HAP-1 (cell line): ENCODE measurements at regions not wholly inside any gene's neighbourhood (a gene's known extent, or its start where the extent isn't known, plus 50 kb on each side); places are given as distances from the start of the nearest gene placed in this dataset.
"Not testable (repeated sequence)": the region's sequence is repeated elsewhere in the genome, so short reads cannot be mapped to it uniquely, and the experiment has no call there.

Experiments
- DNase-seq, 2 experiments: peaks; one replicate each; pipeline ENCODE4 v3.0.0-alpha.2; 2016 to 2020; ENCODE audit warnings: low spot score in 2 of 2
- H3K27me3 ChIP-seq: fragments of 250-450 bp; sonication (Bioruptor Pico); 2 replicates; pipeline ENCODE4 v1.5.1; 2020; ENCODE audit warnings: low read depth, mild to moderate bottlenecking, moderate library complexity
- H3K36me3 ChIP-seq: fragments of 250-450 bp; sonication (Bioruptor Pico); replicated peaks from 2 replicates; pipeline ENCODE4 v1.5.1; 2020; ENCODE audit warnings: mild to moderate bottlenecking
- H3K4me1 ChIP-seq: fragments of 250-450 bp; sonication (Bioruptor Pico); 2 replicates; pipeline ENCODE4 v1.5.1; 2020; ENCODE audit warnings: mild to moderate bottlenecking
- H3K4me3 ChIP-seq: fragments of 250-450 bp; sonication (Bioruptor Pico); 2 replicates; pipeline ENCODE4 v1.5.1; 2020; ENCODE audit warnings: mild to moderate bottlenecking, moderate library complexity
- H3K9me3 ChIP-seq: fragments of 250-450 bp; sonication (Bioruptor Pico); 2 replicates; pipeline ENCODE4 v1.5.1; 2020; ENCODE audit warnings: mild to moderate bottlenecking, moderate library complexity
- in situ Hi-C: fragments of 300-500 bp; cut with MboI; formaldehyde crosslinking; loops from 3 replicates; pipeline ENCODE4 v1.14.3; 2020; ENCODE audit warnings: low sequenced_read_pairs, inconsistent platforms, mixed read lengths

DNA sequence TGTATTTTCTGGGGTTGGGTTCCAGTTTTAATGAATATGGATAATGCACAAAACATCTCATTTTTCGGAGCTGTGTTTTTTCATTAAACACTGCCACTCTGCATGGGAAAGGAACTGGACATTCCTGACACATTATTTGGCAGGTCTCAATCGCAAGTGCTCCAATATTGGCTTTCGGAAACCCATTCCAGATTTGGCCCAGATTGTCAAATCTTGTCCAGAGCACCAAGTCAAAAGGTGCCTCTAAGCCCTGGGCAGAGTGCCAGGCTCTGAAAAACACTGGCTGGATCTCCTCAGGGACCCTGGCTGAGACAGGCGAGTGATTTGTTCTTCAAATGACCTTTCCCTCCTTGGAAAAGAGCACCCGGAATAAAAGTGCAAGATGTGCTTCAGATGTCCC lies 68.4 kb upstream of the MRPS6 start:
- Histone ChIP-seq H3K4me1 (no peaks in the 10 kb centered on the region), H3K27me3 (no peaks in the 10 kb centered on the region), H3K9me3 (no peaks in the 10 kb centered on the region), H3K4me3 (no peak overlapping the region), H3K36me3 (no peaks in the 10 kb centered on the region)
- in situ Hi-C loops = no loop called here
- no peak for DNase-seq

DNA sequence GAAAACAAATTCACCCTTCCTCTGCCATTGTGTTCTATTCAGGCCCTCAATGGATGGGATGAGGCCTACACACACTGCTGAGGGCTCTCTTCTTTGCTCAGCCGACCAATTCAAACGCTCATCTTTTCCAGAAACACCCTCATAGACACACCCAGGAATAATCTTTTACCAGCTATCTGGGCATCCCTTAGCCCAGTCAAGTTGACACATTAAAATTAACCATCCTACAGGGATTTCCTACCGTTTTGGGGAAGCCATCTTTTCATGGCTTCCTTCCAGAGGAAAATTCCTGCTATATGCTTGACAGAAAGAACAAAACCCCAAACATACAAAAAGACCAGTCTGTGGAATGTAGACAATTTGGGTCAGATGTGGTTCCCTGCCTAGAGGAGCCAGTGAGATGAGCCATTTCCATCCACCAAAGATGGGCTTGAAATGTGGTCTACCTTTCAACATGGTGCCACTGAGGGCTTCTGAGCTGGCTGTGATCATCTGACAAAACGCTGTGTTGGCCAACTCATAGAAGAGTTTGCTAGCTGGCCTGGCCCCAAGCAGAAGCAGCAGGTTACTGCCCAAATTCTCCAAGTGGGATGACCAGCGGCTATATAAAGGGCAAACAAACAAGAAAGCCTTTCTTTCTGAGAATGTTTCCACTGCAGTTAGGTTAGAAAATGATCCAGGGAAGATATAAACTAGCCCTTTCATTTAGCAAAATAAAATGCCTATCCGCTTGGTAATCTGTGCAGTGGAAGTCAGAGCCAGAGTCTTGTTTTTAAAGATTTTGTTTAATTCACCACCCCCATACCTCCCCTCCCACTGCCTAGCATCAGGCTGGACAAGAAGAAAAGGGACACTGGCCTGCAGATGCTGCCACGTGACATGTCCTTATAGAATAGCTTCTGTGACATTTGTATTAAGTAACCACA lies 69.1 kb upstream of the MRPS6 start:
- Histone ChIP-seq H3K27me3 (no peaks in the 10 kb centered on the region), H3K4me3 (no peak overlapping the region), H3K4me1 (no peaks in the 10 kb centered on the region), H3K9me3 (no peaks in the 10 kb centered on the region), H3K36me3 (no peaks in the 10 kb centered on the region)
- no peak for DNase-seq
- in situ Hi-C loops = no loop called here

DNA sequence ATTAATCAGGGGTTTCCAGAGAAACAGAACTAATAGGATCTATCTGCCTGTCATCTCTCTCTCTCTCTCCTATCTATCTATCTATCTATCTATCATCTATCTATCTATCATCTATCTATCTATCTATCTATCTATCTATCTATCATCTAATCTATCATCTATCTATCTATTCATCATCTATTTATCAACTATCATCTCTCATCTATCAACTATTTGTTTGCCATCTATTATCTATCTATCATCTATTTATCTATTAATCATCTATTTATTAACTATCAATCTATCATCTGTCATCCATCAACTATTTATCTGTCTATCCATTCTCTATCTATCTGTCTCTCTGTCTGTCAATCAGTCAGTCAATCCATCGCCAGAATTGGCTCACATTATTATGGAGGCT lies 70.0 kb upstream of the MRPS6 start:
- Histone ChIP-seq H3K9me3 (no peaks in the 10 kb centered on the region), H3K4me3 (no peak overlapping the region), H3K27me3 (no peaks in the 10 kb centered on the region), H3K36me3 (no peaks in the 10 kb centered on the region), H3K4me1 (no peaks in the 10 kb centered on the region)
- DNase-seq = no peak
- in situ Hi-C loops = no loop called here

DNA sequence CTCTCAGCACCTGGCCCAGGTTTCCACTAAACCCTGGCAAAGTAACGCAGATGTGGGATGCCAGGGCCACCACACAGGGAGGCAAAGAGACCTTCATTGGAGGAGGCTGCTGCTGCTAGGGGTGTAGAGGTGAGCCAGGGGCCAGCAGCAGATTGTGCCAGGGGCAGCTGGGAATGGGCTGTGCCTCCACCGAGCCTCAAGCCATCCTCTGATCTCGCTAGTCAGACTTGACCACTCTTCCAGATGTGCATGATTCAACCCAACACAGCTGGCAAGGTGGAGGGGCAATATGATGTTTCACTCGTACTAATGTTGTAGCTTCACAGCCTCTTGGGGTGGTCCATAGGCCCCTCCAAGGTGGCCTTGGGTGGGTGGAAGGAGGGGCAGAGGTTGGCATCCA lies 73.0 kb upstream of the MRPS6 start:
- in situ Hi-C loops = no loop called here
- Histone ChIP-seq H3K4me3 (no peak overlapping the region), H3K9me3 (no peaks in the 10 kb centered on the region), H3K27me3 (no peaks in the 10 kb centered on the region), H3K4me1 (no peaks in the 10 kb centered on the region), H3K36me3 (no peaks in the 10 kb centered on the region)
- DNase-seq = no peak

DNA sequence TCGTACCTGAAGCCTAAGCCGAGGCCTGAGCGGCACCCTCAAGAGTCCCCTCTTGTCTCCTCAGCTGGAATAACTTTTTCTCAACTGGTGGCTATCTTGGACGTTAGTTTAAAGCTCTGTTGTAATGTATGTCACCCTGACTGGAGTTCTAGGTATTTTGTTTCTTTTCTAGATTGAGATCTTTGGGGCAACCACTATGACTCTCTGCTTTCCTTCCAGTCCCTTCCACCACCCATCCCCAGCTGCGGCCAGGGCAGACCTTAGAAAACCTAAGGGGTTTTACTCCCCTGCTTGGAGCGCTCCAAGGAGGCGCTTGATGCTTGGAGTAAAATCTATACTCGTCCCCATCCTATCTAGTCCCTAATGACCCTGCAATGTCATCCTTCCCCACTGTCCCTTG lies 74.6 kb upstream of the MRPS6 start:
- no peaks in the 10 kb centered on the region for H3K36me3 ChIP-seq
- no peaks in the 10 kb centered on the region for H3K9me3 ChIP-seq
- no peak for DNase-seq
- H3K4me1 ChIP-seq = no peaks in the 10 kb centered on the region
- no peak overlapping the region for H3K4me3 ChIP-seq
- in situ Hi-C loops = no loop called here
- H3K27me3 ChIP-seq = no peaks in the 10 kb centered on the region

DNA sequence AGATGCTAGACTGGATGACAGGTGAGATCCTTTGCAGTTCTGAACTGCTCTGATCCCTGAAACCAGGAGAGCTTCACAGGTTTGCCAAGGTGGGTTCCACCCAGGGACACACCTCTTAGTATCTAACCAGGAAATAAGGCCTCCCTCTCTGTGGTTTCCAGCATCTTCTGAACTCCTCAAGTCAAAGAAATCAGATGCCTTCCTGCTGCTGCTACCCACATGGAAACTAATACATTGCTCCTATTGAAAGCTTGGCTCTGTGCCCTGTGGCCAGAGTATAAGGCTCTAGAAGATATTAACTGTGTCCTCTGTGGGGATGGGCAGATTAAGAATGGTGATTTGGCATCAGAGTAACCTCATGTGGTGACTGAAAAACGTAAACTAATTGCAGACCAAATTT lies 75.0 kb upstream of the MRPS6 start:
- no peaks in the 10 kb centered on the region for H3K27me3 ChIP-seq
- no peaks in the 10 kb centered on the region for H3K36me3 ChIP-seq
- in situ Hi-C loops = no loop called here
- H3K4me1 ChIP-seq = no peaks in the 10 kb centered on the region
- H3K9me3 ChIP-seq = no peaks in the 10 kb centered on the region
- no peak overlapping the region for H3K4me3 ChIP-seq
- no peak for DNase-seq

DNA sequence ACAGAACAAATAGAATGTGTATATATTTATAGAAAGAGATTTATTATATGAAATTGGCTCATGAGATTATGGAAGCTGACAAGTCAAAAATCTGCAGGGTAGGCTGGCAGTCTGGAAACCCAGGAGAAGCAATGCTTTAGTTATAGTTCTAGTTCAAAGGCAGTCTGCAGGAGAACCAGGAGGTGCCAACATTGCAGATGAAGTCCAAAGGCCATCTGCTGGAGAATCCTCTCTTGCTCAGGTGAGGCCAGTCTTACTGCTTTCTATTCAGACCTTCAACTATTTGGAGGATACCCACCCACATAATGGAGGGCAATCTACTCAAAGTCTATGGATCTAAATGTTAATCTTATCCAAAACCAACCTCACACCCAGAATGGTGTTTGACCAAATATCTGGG lies 75.9 kb upstream of the MRPS6 start:
- H3K36me3 ChIP-seq = no peaks in the 10 kb centered on the region
- DNase-seq = no peak
- H3K4me3 ChIP-seq = no peak overlapping the region
- in situ Hi-C loops = no loop called here
- no peaks in the 10 kb centered on the region for H3K9me3 ChIP-seq
- no peaks in the 10 kb centered on the region for H3K4me1 ChIP-seq
- no peaks in the 10 kb centered on the region for H3K27me3 ChIP-seq

DNA sequence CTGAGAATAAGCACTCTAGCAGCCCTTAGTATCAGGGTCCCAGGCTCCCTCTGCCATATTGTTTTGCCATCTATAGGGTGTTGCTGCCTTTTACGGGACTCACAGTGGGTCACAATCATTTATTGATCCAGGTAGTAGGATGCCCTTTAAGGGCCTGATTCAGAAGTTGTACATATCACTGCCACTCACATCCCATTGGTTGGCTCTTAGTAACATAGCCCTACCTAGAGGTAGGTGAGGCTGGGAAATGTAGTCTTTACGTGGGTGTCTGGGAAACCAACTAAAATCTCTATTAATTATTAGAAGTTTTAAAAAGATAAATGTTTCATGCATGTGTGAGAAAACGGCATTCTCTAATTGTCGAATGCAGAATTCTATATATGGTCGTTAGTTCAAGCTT lies 78.8 kb upstream of the ATP5PO start:
- in situ Hi-C loops = no loop called here
- Histone ChIP-seq H3K4me3 (no peak overlapping the region), H3K9me3 (no peaks in the 10 kb centered on the region), H3K27me3 (no peaks in the 10 kb centered on the region), H3K4me1 (no peaks in the 10 kb centered on the region), H3K36me3 (no peaks in the 10 kb centered on the region)
- no peak for DNase-seq

DNA sequence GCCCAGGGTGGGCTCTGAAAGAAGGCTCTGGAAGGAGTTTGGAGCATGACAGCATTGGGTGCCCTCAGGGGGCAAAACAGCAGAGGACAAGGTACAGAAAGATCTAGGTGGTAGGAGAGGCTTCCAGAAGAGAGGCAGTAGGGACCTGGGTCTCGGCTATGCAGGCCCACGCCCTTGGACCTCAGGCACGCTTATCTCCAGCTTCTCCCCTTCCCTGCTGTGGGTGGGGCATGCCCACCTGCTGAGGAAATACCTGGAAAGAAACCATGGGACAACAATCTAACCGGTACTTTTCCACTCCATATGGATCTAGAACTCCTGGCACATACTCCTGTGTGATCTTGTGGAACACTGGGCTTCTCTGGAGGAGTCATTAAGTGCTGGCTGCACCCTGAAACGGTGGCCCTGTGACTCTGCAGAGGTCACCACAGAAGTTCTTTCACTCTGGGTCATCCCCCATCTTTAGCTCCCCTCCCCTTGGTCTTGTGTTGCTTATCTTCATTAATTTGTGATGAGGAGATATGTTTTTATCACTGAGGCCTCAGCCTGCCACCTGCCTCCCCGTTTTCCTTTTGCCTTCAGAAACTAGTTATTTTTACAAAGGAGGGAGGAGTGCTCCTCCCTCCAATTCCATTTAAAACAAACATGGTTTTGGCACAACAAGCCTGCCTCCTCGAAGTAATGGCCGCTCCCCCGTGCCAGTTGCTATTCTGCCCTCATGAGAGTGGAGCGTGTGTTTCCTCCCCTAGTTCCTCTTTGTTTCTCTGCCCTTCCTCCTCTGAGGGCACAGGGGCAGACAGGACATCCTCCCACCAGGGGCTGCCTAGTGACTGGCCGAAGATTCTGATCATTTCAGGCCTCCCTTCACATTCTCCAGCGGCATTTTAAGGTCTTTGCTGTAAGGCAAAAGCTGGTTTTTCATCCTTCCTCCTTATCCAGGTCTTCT lies 78.0 kb upstream of the ATP5PO start:
- no peak overlapping the region for H3K4me3 ChIP-seq
- H3K27me3 ChIP-seq = no peaks in the 10 kb centered on the region
- in situ Hi-C loops = no loop called here

DNA sequence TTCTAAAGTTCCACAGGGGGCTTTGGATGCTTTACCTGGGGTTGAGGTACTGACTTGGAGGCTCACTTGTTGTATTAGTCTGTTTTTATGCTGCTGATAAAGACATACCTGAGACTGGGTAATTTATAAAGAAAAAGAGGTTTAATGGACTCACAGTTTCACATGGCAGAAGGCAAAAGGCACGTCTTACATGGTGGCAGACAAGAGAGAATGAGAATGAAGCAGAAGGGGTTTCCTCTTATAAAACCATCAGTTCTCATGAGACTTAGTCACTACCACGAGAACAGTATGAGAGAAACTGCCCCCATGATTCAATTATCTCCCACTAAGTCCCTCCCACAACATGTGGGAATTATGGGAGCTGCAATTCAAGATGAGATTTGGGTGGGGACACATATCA lies 76.8 kb upstream of the ATP5PO start:
- H3K4me3 ChIP-seq, DNase-seq, in situ Hi-C loops, H3K36me3 ChIP-seq, H3K4me1 ChIP-seq, H3K9me3 ChIP-seq, H3K27me3 ChIP-seq: not testable (repeated sequence)

More for the DNA sequence above, 78.0 kb upstream of the ATP5PO start:
- Histone ChIP-seq H3K9me3 (no peaks in the 10 kb centered on the region), H3K4me1 (no peaks in the 10 kb centered on the region), H3K36me3 (no peaks in the 10 kb centered on the region)
- no peak for DNase-seq

DNA sequence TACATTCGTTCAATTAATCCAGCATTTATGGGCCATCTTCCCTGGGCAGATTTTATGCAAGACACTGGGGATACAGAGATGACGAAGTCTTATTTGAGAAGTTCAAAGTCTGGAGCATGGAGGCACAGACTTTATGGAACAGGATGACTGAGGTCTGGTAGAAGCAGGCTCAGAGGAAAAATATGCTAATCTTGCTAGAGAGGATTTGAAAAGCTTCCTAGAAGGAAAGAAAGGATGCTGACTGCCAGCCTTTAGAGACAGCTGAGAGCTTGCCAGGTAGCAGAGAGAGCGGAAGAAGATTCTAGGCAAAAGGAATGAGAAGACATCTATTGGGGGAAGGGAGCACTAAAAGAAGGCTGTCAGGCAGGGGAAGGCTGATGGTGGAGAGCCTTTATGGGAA lies 75.5 kb upstream of the ATP5PO start:
- no peak overlapping the region for H3K4me3 ChIP-seq
- no peaks in the 10 kb centered on the region for H3K4me1 ChIP-seq
- H3K27me3 ChIP-seq = no peaks in the 10 kb centered on the region
- no peaks in the 10 kb centered on the region for H3K9me3 ChIP-seq
- no peaks in the 10 kb centered on the region for H3K36me3 ChIP-seq
- no peak for DNase-seq
- in situ Hi-C loops = no loop called here

DNA sequence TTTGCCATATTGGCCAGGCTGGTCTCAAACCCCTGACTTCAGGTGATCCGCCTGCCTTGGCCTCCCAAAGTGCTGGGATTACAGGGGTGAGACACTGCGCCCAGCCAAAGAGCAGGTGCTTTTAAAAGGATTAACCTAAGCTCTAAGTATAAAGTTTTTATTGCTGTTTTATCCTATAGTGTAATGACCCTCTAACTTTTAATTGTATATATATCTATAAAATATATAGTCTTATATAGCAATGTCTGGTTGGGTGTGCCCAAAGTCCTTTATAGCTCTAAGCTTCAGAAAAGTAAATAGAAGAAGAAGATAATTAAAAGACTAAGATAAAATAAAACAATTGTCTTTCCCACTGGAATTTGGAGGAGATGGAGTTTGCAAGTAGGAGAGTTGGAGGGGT lies 73.8 kb upstream of the ATP5PO start:
- Histone ChIP-seq H3K4me3 (no peak overlapping the region), H3K9me3 (no peaks in the 10 kb centered on the region), H3K36me3 (no peaks in the 10 kb centered on the region), H3K27me3 (no peaks in the 10 kb centered on the region), H3K4me1 (no peaks in the 10 kb centered on the region)
- no peak for DNase-seq
- in situ Hi-C loops = no loop called here

DNA sequence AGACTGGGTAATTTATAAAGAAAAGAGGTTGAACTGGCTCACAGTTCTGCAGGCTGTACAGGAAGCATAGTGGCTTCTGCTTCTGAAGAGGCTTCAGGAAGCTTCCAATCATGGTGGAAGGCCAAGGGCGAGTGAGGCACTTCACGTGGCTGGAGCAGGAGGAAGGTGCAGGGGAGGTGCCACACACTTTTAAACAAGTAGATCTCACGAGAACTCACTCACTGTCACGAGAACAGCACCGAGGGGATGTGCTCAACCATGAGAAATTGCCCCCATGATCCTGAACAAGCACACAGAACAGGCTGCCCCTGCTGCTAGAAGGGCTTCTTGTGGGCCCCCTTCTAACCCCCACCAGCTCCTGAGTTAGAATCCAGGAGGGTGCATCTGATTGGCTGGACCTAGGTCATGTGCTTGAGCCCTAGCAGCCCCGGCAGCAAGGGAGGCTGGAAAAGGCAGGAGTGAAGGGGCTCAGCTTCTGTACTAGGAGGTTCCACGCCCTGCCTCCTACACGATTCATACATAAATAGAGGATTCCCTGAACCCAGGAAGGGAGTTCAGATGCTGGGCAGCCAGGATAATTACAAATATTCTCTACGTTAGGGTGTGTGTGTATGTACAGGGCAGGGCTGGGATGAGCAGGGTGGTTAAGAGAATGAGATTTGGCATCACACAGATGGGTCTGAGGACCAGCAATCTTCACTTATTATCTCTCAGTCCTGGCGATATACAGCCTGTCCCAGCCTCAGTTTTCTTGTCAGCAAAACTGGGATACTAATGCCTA lies 72.8 kb upstream of the ATP5PO start:
- Histone ChIP-seq H3K36me3 (no peaks in the 10 kb centered on the region), H3K4me3 (no peak overlapping the region), H3K9me3 (no peaks in the 10 kb centered on the region), H3K4me1 (no peaks in the 10 kb centered on the region), H3K27me3 (no peaks in the 10 kb centered on the region)
- in situ Hi-C loops = no loop called here
- DNase-seq = no peak
